GM10266 (cell line): ENCODE measurements at regions not wholly inside any gene's neighbourhood (a gene's known extent, or its start where the extent isn't known, plus 50 kb on each side); places are given as distances from the start of the nearest gene placed in this dataset.
"Not testable (repeated sequence)": the region's sequence is repeated elsewhere in the genome, so short reads cannot be mapped to it uniquely, and the experiment has no call there.

Source experiments
- DNase-seq: peaks from one replicate; pipeline ENCODE4 v3.0.0; 2012; ENCODE audit errors: extremely low spot score
- TF ChIP-seq, protein P1 (sequence below): IDR thresholded peaks from 2 replicates; pipeline ENCODE4 v1.5.1; 2012; ENCODE audit warnings: mild to moderate bottlenecking, low read depth; ENCODE audit not compliant: control insufficient read depth, insufficient read depth; ENCODE audit errors: missing control alignments

DNA sequence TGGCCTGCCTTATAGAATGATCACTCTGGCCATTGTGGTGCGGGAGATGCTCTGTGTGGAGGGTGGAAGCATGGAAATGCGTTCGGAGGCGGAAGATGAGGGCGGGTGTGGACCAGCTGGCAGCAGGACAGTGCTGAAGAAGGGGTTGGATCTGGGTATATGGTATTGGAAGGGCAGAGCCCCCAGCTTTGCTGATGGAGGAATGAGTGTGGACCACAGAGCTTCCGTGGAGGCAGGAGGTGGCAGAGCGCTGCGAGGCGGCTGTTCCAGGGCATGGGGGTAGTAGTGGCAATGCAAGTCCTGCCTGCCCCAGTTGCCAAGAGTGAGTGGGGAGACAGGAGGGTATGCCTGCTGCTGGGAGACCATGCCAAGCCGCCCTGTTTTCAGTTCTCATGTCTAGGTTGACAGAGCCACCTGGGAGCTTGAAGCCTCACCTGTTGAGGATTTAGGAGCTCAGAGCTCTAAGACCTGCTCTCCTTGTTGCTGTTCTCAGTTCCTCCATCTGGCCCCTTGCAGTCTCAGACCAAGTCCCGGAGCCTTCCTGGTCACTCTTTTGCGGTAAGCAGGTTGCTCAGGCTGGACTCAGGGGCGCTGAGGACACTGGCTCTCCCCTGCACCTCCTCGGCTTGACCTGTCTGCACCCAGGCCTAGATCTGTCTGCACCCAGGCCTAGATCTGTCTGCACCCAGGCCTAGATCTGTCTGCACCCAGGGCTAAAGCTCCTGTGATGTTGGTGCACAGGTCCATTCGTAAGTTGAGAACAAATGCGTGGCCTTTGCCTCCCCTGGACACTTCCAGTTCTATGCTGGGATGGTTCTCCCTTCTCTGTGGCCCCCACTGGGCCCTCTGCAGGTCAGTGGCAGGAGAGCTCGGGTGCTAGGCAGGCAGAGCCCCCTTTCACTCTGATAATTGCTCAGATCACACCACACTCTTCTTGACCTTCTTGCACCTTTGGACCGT, 290.5 kb upstream of the HS6ST1 start:
- DNase-seq, result no peak
- TF ChIP-seq, protein P1, sequence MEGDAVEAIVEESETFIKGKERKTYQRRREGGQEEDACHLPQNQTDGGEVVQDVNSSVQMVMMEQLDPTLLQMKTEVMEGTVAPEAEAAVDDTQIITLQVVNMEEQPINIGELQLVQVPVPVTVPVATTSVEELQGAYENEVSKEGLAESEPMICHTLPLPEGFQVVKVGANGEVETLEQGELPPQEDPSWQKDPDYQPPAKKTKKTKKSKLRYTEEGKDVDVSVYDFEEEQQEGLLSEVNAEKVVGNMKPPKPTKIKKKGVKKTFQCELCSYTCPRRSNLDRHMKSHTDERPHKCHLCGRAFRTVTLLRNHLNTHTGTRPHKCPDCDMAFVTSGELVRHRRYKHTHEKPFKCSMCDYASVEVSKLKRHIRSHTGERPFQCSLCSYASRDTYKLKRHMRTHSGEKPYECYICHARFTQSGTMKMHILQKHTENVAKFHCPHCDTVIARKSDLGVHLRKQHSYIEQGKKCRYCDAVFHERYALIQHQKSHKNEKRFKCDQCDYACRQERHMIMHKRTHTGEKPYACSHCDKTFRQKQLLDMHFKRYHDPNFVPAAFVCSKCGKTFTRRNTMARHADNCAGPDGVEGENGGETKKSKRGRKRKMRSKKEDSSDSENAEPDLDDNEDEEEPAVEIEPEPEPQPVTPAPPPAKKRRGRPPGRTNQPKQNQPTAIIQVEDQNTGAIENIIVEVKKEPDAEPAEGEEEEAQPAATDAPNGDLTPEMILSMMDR, result no peak

DNA sequence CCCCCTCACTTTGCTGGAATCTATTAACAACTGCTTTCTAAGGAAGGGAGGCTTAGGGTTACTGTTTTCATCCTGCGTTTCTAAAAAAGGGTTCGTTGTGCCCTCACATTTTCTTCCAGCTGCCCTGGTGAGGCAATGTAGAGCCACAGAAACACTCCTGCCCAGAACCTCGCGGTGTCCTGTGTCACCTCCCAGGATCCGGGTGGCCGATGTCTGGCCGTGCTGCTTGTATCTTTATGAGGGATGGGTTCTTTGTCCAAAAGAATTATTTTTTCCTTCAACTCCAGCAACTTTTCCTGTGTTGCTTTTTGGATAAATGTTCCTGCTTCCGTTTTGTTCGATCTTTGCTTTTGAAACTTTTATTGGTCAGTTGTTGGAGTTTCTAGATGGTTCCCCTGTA, 291.8 kb upstream of the HS6ST1 start:
- TF ChIP-seq, protein P1, result no peak
- no peak for DNase-seq

DNA sequence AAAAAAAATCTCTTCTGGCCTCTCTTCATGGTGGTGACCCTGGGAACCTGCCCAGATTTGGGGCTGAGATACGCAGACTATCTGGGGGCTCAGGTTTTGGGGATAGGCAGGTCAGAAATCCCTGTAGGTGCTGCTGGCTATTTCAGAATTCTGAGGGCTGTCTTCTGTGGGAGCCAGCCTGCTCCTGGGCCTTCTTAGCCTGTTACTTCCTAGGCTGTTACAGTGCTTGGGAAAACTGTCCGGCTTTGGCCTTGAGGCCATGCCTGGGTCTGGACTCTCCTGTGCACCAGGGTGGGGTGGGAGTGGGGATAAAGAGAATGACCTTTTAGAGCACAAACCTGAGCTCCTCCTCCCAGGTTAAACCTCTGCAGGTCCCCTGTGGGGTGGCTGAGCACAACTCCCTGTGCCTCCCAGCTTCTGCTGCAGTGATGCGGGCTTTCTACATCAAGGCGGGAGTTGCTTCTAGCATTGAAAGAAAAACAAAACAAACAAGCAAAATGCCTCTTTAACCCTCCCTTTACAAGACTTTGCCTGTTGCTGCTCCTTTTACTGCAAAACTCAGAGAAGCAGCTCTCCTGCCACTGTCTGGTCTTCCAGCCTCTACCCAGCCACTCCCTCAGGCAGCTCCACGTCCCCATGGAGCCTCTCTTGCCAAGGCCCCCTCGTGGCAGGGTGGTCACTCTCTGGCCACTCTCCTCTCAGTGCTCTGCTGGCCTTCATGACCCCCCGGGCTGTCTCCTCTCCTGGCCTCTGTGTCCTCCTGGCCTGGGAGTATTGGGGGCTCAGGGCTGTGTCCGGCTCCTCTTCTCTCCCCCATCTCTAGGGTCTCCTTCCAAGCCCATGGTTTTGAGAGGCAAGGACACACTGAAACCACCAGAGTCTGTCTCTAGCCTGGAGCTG, 293.0 kb upstream of the HS6ST1 start:
- TF ChIP-seq, protein P1, result no peak
- DNase-seq, result no peak

DNA sequence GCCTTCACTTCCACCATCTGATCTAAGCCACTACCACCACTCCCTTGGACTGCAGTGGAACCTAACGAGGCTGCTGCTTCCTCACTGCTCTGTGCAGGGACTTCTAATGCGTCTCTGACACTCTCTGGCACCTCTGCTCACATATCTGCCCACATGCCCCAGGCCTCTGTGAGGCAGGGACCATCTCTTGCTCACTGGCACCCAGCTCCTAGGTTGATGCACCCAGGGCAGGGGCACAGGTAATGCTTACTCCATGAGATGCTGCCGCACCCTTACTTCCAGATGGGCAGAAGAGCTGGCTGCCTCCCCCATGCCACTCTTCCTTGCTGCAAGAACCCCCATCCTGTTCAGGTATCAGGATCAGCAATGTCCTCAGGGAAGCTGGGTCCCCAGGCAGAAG, 294.0 kb upstream of the HS6ST1 start:
- no peak for DNase-seq
- TF ChIP-seq, protein P1, result no peak

DNA sequence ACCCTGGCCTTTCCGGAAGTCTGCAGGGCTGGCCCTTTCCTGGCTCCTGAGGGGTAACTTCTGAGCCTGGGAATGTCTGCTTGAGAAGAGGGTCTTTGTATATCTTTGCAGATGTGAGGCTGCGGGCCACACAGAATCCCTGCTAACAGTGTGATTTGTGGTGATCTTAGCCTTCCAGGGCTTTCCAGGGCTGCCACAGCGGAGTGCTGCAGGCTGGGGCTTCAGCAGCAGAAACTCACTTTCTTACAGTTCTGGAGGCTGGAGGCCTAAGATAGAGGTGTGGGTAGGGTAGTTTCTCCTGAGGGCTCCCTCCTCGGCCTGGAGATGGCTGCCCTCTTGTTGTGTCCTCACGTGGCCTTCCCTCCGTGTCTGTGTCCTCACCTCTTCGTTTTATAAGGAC, 294.7 kb upstream of the HS6ST1 start:
- DNase-seq, result no peak
- TF ChIP-seq, protein P1, result no peak

DNA sequence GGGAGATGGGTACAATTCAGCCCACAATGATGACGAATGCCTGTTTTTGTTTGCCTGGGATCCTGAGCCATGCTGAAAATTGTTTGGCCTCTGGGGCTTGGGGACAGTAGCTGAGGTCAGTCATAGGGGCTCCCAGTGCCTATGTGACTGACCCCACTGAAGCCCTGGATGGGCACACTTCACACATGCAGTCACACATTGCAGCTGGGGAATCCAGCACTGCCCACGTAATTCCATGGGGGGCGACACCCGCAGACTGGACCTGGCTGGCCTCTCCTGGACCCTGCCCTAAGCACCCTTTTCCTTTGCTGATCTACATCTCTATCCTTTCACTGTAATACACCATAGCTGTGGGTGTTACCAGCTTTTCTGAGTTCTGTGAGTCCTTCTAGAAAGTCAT, 295.2 kb upstream of the HS6ST1 start:
- DNase-seq, result no peak
- TF ChIP-seq, protein P1, result no peak

DNA sequence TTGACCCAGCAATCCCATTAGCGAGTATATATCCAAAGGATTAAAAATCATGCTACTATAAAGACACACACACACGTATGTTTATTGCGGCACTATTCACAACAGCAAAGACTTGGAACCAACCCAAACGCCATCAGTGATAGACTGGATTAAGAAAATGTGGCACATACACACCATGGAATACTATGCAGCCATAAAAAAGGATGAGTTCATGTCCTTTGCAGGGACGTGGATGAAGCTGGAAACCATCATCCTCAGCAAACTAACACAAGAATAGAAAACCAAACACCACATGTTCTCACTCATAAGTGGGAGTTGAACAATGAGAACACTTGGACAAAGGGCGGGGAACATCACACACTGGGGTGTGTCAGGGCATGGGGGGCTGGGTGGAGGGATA, 296.2 kb upstream of the HS6ST1 start:
- not testable (repeated sequence) for DNase-seq
